Upper lobe of left lung (tissue), 4 donors: ENCODE measurements at regions not wholly inside any gene's neighbourhood (a gene's known extent, or its start where the extent isn't known, plus 50 kb on each side); places are given as distances from the start of the nearest gene placed in this dataset.

Experiments used
- EP300 ChIP-seq, 4 donors: sonication (generic); formaldehyde crosslinking; IDR thresholded peaks; one replicate each; pipeline ENCODE4 v1.5.1; 2017; ENCODE audit warnings: antibody characterized with exemption in 4 of 4, control low read depth in 2 of 4
- POLR2A ChIP-seq, 4 donors: fragments of 450-650 bp; IDR thresholded peaks; one replicate each; pipeline ENCODE4 v1.5.1; 2016 to 2017; ENCODE audit warnings: antibody characterized with exemption in 4 of 4, mild to moderate bottlenecking in 2 of 4
- POLR2AphosphoS5 ChIP-seq, 2 donors: sonication (generic); formaldehyde crosslinking; IDR thresholded peaks; one replicate each; pipeline ENCODE4 v1.5.1; 2017; ENCODE audit warnings: antibody characterized with exemption in 2 of 2
- TF ChIP-seq, protein P1 (sequence below), 6 experiments: fragments of 450-650 bp in 4 of 6; fragments of 200-600 bp in 2 of 6; sonication (generic) in 2 of 6; IDR thresholded peaks; one replicate each; pipeline ENCODE4 v1.5.1; 2016 to 2019; ENCODE audit warnings: antibody characterized with exemption in 6 of 6

DNA sequence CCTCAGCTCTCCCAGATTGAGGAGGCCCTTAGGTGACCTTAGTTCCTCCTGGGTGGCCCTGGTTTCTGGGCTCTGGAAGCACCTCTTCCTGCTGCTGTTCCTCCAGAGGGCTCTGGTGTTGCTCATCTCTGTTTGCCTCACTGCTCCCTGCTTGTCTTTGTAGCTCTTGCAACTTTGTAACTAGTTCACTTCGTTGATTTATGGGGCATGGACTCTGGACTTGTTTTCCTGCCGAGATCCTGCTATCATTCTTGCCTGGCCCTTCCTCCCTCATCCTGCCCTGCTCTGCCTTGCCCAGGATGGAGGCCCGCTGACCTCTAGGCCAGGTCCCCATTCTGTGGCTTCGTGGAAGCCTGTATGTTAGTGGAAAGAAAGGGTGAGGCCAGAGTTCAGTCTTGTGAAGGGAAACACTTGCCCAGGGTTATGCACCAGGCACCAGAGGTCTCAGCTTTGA, 169.3 kb downstream of the MACROH2A1 start:
- TF ChIP-seq, protein P1, sequence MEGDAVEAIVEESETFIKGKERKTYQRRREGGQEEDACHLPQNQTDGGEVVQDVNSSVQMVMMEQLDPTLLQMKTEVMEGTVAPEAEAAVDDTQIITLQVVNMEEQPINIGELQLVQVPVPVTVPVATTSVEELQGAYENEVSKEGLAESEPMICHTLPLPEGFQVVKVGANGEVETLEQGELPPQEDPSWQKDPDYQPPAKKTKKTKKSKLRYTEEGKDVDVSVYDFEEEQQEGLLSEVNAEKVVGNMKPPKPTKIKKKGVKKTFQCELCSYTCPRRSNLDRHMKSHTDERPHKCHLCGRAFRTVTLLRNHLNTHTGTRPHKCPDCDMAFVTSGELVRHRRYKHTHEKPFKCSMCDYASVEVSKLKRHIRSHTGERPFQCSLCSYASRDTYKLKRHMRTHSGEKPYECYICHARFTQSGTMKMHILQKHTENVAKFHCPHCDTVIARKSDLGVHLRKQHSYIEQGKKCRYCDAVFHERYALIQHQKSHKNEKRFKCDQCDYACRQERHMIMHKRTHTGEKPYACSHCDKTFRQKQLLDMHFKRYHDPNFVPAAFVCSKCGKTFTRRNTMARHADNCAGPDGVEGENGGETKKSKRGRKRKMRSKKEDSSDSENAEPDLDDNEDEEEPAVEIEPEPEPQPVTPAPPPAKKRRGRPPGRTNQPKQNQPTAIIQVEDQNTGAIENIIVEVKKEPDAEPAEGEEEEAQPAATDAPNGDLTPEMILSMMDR (IDR thresholded peaks at IDR 0.05), result no peak
- TF ChIP-seq EP300 (IDR thresholded peaks at IDR 0.05) (no peak), POLR2AphosphoS5 (IDR thresholded peaks at IDR 0.05) (no peak), POLR2A (IDR thresholded peaks at IDR 0.05) (no peak)
